Stimulated activated CD4-positive, alpha-beta T cell treated with anti-CD3 and anti-CD28 coated beads, Interleukin-15, amount 100 ng/mL, for 24 hours (primary cell): ENCODE measurements at regions not wholly inside any gene's neighbourhood (a gene's known extent, or its start where the extent isn't known, plus 50 kb on each side); places are given as distances from the start of the nearest gene placed in this dataset.

ENCODE experiments used
- DNase-seq: peaks from one replicate; pipeline ENCODE4 v3.0.0-alpha.2; 2020

GRCh38 chr15:100737214-100737613, 134.8 kb downstream of the ASB7 start:
- no peak for DNase-seq

GRCh38 chr15:100738614-100739013, 136.2 kb downstream of the ASB7 start:
- DNase-seq, result no peak

GRCh38 chr15:100740138-100740537, 137.7 kb downstream of the ASB7 start:
- DNase-seq, result no peak

DNA sequence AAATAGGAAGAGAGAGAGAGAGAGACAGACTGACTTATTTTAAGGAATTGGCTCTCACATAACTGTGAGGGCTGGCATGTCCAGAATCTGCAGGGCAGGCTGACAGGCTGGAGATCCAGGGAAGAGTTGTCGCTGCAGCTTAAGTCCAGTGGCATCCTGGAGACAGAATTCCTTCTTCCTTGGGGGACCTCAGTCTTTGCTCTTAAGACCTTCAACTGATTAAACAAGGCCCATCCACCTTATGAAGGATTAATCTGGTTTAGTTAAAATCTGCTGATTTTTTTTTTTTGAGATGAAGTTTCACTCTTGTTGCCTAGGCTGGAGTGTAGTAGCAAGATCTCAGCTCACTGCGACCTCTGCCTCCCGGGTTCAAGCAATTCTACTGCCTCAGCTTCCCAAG, 128.0 kb upstream of the ALDH1A3 start:
- DNase-seq, result no peak

DNA sequence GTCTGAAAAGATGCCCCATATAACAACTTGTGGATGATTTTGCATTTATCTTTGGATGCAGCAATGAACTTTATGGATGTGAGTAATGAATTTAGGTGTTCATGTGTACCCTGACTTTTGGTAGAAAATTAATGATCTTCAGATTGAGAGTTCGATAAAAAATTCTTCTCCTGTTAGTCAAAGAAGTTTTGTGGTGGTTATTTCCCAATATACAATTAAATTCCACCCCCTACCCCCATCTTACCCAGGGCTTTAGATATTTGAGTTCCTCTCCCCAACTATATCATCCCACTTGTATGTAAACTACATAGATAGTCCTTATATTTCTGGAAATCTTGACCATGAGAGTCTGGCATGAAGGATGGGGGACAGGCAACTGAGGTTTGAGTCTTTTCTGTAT, 126.1 kb upstream of the ALDH1A3 start:
- no peak for DNase-seq

GRCh38 chr15:100757661-100758060, 122.0 kb upstream of the ALDH1A3 start:
- no peak for DNase-seq

DNA sequence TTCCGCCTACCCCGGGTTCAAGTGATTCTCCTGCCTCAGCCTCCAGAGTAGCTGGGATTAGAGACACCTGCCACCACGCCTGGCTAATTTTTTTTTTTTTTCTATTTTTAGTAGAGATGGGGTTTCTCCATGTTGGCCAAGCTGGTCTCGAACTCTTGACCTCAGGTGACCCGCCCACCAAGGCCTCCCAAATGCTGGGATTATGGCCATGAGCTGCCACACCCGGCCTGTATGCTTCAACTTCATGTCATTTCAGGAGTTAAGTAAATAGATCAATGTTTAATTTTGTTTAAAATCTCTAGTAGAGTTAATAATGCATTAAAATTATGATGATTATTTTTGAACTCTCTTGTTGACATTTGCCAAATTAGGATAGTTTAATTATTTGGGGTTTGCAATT, 121.1 kb upstream of the ALDH1A3 start:
- DNase-seq, result no peak

DNA sequence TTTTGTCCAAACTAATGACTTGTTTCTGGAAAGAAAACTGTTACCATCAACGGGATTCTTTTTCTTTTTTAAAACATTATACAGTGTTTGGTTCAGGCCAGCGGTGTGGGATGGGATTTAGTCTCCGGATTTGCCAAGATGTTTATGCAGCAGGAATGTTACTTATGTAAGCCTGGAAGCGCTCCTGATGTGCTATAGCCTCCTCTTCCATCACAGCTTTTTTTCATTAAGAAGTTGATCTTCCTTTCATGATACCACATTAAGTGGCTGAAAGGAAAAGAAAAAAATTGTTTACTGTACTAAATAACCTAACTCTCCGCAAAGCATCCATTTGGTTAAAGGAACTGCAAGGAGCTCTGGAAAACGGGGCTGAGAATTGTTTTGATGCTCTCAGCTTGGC, 120.5 kb upstream of the ALDH1A3 start:
- DNase-seq, result no peak

DNA sequence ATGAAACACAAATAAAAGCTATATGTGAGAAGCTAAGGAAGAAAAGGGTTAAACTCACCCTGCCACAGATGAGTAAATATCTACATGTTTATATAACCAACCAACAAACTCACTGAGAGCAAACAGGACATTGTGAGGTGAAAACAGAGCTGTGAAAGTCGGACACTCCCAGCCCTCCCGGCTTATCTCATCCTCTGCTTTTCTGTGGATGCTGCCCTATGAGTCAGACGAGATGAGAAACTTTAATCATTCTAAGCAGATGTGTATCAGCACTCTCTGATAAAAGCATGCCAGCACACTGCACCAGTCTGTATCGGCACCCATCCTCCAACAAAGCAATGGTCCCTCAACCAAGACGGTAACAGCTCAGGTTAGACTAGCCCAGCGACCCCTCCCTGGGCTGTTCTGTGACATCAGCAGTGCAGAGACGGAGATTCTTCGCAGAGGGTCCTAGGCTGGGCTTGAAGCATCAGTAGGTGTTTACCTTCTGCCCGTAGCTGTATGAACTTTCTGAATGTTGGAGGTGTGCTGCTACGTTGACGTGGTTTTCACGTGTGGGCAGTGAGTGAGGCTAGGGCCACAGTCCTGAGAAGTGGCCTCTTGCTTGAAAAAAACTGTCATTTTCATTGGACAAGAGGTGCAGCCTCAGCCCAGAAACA, 119.8 kb upstream of the ALDH1A3 start:
- DNase-seq, result no peak

- no peak for DNase-seq
Observed at GRCh38 chr15:100760357-100760903, 119.2 kb upstream of the ALDH1A3 start.

DNA sequence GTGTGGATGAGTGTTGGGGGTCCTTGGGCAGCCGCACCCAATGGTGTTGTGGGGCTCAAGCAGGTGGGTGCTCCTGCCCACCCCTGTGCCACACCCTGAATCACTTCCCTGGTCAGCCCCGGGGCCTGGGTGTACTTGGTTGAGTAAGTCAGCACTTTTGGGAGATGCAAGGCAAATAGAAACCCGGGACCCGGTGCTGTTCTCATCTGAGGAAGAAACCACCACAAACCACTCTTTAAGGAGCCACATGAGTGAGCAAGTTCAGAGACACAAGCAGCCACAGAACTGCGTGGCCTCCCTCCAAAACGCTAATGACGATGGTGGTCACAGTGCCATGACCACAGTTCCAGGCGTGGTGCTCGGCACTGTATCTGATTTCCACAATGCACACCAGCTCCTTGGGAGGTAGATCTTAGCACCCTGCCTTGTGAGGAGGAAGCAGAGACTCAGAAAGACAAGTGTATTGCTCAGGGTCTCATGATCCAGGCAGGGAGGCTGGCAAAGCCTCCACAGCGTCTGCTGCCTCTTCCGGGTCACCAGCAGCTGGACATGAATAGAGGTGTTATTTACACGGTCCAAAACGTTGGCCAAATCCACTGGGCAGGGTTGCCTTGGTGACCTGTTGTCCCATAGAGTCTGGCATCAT, 118.2 kb upstream of the ALDH1A3 start:
- DNase-seq, result no peak

DNA sequence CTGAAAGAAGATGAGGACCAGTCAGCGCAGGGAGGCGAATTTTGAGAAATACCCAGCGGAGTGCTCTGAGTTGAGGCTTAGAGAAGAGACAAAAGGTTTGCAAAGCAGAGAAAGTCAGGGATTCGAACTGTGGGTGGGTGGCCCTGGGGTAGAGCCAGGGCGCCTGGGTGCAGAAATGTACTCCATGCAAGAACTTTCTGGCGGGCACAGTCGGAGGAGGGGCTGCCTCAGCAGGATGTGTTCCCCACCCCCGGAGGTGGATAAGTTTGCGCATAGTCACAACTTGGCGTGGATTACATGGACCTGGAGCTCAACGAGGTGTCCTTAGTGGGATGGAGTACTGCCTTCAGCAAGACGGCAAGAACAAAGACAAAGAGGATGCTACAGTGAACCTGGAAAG, 117.3 kb upstream of the ALDH1A3 start:
- DNase-seq, result no peak

DNA sequence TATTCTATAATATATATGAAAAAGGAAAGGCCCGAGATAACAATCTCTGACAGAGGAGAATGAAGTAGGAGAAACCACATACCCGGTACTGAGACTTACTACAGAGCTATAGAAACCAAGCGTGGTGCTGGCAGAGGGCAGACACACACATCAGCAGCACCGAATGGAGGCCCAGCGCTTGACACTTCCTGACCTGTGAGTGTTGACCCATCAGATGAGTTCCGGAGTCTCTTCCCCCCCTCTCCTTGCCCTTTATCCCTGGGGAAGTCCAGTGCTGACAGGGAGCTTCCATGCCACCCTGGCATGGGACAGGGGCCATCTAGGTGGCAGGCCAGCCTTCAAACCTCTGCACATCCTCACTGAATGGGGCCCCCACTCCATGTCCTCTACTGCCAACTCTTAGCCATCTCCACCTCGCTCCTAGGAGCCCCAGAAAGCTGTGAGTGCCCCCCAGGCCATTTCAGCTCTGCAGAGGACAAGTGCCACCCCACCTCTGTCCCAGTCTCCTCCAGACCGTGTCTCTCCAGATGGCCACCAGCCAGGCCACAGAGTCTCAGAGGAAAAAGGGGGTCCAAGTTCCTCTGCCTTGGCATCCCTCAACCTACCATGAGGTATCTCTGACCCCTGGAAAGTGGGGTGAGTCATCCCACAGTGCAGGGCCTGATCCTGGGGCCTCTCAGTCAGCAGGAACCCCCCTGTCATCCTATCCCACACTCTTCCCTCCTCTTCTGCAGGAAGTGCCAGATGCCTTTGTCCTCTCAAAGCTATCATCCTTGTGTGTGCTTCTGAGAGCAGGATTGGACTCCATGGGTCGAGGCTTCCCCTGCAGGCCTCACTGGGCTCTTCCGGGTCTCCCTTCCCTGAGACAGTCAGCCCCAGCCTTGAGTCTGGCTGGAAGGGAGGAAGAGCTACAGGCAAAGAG, 116.5 kb upstream of the ALDH1A3 start:
- no peak for DNase-seq

DNA sequence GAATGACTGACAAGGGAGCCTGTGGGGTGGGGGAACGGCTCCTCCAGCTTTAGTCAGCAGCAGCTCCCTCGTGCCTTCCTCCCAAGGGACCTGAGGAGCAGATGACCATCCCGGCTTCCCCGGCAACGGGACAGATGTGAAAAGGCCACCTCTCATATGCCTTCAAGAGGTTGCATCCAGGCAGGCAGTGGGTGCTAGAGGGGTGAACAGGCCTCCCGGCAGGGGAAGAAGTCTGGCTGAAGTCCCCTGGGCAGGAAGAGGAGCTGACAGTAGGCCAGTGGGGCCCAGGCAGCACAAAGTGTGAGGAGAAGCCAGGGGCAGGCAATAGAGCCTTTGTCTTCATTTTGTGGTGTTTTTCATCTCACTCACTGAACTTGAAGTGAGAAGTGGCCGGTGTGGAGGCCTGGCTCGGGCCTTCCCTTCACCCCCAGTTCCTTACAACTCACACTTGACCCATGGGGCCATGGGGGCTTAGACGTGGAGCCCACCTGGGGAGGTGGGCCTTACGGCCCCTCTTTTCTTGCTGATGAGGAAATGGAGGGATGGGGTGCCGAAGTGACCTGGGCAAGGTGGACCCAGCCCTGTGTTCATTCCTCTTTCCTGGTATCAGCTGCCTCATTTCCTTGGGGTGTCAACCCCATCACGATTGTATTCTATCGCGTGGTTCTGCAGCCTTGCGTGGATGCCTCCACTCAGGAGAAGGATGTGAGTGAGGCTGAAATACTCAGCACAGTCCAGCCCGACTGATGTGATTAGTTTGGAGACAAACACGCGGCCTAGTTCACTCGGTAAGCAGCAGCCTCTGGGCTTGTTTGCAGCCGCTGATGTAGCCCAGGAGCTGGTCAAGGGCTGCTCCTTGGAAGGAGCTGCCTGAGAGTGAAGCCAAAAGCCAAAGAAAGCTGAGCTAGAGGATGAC, 115.5 kb upstream of the ALDH1A3 start:
- DNase-seq, result no peak

- DNase-seq, result no peak
Observed at GRCh38 chr15:100764778-100765466, 114.7 kb upstream of the ALDH1A3 start.

DNA sequence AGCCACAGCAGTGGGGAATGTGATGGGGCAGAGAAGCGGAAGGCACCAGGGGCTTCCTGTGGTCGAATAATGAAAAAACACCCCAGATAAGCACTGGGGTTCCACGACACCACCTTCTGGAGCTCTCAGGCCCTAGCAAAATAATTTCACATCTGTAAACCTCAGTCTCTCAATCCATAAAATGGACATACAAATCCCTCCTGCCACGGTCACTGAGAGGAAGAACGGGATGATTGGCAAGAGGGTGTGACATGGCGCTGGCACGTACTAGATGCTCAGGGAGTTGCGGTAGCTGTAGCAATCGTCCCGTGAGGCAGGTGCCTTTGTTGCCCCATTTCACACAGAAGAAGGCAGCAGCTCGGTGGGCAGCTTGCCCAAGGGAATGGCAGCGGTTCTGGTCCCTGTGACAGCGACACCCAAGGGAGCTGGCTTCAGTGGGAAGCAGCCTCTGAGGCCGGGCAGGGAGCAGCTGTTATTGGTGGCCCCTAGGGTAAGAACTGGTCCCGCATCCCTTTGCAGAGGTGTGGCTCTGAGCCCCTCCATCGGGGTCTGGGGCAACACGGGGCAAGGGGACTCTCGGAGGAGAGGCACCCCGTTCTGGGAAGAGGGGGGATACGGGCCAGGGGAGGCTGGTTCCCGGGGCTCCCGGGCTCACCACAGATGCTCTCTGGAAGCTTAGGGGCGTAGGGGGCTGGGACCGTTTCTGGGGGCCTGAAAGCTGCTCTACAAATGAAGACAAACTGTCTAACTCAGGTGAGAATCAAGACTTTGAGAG, 114.0 kb upstream of the ALDH1A3 start:
- no peak for DNase-seq

DNA sequence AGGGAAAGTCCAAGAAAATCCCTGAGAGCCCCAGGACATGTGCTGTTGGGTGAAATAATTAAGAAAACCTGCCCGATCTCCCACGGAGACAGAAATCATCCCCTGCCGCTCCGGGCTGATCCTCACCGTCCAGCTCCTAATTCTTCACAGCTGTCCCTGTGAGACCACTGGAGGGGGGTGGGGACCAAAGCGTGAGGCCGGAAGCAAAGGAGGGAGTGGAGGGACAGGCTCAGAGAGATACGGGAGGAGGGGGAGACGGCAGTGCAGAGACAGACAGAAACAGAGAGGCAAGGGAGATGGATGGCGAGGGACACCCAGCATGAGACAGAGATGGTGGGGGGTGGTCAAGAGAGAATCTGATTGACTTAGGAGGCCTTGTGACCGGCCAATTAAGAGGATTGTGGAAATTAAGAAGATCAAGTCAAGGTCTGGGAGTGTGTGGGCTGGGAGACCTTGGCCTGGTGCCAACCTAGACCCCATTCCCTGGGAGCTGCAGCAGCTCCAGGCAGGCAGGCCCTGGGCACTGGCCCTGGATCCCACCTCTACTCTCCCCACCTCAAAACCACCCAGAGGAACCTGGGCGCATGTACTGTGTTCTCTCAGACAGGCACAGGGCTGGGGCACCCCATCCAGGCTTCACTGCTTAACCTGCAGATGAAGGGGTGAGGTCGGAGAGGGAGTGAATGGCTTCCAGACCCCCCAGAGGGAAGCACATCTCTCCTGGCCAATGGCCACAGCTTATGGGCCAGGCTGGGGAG, 113.2 kb upstream of the ALDH1A3 start:
- no peak for DNase-seq

DNA sequence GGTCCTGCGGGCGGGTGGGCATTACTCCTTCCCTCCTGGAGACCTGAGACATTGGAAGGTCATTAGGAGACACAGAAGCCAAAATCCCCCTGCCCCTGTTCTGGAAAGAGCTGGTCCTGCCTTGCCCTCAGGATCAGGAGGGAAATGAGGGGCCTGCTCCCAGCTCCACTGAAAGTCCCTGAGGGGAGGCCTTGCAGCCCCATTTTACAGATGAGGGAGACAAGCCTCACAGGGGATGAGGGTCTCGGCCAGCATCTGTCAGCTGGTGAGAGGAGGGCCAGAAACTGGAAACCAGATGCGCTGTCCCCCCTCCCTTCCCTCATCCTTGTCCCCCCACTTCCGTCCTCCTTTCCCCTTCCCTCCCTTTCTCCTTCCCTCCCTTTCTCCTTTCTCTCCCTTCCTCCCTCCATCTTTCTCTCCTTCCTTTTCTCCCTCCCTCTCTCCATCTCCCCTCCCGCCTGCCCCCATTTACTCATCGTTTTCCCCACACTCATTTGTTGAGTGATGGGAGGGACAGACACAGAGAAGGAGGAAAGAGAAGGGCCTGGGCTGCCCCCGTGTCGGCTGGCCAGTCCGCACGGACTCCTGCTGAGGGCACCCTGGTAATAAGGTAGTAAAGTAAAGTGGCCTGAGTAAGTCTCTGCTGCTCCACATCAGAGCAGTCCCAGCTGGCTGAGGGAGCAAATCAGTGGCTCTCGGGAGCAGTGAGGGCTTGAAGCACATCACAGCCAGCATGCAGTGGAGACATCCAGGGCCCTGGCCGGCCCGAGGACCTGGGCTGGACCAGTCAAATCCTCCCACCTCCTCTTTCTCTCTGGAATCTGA, 112.4 kb upstream of the ALDH1A3 start:
- DNase-seq, result no peak

DNA sequence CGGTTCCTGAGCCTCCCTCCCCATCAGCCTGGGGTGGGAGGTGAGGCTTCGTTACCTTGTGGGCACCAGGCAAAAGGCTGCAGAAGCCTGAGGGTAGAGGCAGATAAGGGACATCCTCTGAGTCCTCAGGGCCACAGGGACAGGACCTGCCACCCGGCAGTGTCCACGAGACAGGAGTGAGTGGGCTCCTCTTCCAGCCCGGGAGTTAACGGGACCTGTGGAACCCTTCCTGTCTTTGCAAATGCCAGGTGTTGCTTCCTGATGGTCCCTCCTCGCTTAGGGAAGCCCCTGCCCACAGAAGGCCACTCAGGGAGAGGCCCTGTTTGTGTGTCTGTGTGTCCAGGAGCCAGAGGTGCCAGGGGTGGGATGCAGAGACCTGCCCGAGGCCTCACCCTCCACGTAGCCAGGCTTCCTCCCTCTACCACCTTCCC, 111.1 kb upstream of the ALDH1A3 start:
- DNase-seq, result no peak
